HG03469 (cell line): ENCODE measurements at regions not wholly inside any gene's neighbourhood (a gene's known extent, or its start where the extent isn't known, plus 50 kb on each side); places are given as distances from the start of the nearest gene placed in this dataset.
"Not testable (repeated sequence)": the region's sequence is repeated elsewhere in the genome, so short reads cannot be mapped to it uniquely, and the experiment has no call there.

Experiments used
- ATAC-seq: cut with Tn5 transposase; IDR thresholded peaks from one replicate; pipeline ENCODE4 v1.9.1; 2021; ENCODE audit warnings: mild to moderate bottlenecking, moderate library complexity, moderate number of reproducible peaks; ENCODE audit not compliant: unreplicated experiment

DNA sequence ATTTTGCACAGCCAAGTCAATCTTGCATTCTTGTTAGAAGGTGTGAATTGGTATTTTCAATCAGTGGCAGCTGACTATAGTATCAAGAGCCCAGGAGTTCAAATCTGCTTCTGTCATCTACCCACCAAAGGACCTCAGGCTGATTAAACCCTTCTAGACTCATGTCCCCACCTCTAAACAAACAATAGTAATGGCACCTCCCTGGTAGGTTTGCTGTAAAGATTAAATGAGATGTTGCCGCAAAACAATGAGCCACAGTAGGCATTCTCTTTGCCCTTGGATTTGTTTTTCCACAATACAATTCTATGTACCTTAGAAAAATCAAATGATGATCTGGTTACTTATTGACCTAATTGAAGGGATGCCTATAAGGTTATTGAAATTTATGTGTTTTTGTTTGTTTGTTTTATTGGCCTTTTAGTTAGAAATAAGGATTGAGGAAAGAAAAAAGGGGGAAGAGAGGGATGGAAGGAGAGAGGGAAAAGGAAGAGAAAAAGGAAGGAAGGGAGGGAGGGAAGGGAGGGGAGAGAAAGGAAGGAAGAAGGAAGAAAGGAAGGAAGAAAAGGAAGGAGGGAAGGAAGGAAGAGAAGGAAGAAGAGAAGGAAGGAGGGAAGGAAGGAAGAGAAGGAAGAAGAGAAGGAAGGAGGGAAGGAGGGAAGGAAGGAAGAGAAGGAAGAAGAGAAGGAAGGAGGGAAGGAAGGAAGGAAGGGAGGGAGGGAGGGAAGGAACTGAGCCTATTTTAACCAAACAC, 110.7 kb downstream of the ETS2 start:
- no peak for ATAC-seq

DNA sequence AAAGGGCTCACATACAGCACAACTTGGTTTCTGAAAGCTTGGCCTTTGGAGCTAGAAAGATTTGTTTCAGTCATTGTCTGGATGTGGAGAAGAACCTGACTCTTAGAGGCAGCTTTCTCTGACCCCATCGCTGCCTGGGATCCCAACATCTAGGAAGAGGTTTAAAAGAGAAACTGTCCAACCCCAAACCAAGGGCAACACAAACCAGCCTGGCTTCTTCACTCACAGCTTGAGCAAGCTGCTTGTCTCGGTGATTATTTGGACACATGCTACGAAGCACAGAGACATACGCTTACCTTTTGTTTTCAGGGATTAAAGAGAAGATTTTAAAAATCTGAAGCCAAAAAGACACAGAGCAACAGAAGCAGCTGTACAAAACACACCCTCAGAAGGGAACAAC, 109.8 kb downstream of the ETS2 start:
- ATAC-seq, result no peak

DNA sequence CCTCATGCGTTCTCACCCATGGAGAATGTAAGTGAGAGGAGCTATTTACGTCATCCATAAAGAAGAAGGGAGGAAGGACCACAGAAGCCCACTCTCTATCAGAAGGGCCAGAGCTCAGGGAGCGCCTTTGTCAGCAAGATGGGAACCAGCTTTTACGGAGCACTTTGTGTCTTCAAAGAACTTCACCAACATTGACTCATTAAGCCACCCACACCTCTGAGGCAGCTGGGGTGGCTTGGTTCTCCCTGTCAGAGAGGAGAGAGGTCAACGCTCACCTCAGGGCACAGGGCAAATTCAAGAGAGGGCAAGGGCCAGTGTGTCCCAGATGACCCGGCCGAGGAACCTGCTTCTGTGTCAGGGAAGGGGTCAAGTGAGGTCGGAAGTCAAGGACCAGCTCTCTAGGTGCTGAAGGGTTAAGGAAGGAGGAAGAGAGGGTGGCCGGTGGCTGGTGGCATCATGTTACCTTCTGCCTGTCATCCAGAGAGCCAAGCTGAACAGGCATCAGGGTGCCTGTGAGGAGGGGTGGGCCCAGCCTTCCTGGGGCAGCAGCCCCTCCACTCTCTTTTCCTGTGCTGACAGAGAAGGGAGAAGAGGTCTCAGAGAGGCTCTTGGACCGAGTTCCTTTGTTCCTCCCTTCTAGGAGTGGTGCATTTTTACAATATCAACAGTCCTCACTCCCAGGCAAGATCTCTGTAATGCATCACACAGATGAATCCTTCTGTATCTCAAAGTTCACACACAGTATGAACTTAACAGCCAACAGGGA, 109.0 kb downstream of the ETS2 start:
- no peak for ATAC-seq

DNA sequence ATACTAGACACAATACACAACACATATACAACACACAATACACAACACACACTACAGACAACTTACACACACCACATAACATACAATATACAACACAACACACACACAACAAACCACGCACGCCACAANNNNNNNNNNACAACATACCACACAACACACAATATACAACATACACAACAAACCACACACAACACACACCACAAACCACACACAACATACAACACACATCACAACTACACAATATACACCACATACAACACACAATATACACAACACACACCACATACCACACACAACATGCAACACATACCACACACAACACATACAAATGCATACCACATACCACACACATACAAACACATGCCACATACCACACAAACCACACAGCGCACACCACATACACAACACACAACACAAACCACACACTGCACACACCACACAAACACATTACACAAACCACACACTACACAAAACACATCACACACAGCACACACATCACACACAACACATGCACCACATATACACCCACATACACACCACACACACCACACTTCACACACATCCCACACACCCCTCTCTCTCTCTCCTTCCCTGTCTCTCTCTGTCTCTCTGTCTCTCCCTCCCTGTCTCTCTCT, 108.3 kb downstream of the ETS2 start:
- ATAC-seq, result no peak

DNA sequence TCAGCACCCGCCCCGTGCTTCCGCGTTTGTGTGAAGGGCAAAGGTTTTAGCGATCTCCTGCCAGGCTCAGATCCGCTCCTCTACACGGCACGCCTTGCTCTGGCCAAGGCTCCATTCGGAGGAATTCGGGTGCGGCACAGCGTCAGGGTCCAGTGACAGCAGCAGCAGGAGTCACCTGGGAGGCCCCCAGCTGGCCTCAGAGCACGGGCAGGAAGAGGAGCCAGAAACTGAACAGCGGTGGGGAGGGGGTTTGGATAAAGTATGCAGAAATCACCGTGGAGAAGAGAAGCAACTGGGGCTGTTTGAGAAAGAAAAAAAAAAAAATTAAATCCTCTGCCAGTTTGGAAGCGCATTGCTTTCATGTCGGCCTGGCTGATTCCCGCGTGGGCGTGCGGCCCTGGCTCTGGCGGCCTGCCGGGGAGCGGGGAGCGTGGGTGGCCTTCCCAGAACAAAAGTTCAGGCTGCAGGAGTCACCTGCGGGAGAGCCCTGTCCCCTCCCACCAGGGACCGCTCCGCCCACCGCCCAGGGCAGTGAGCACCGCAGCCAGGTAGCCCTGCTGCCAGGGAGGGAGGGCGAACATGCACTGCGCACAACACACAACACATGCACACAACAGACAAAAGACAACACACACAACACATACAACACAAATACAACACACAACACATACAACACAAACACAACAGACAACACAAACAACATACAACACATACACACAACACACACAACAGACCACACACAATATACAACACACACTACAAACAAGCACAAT, 107.6 kb downstream of the ETS2 start:
- ATAC-seq, result no peak

DNA sequence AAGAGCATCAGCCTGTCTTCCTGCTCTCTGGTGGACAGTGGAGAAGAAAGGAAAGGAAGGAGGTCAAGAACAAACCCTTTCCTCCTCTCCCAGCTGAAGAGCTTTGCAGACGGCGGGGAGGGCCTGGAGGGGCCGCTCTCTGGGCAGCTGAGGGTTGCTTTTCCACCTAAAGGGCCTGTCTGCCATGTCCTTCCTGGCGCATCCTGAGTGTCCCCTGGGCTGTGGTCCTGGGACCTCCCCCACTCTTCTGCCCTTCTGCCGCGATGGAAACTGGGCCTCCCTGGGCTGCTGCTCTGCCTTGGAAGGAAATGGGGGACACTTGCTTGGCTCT, 107.0 kb downstream of the ETS2 start:
- no peak for ATAC-seq

DNA sequence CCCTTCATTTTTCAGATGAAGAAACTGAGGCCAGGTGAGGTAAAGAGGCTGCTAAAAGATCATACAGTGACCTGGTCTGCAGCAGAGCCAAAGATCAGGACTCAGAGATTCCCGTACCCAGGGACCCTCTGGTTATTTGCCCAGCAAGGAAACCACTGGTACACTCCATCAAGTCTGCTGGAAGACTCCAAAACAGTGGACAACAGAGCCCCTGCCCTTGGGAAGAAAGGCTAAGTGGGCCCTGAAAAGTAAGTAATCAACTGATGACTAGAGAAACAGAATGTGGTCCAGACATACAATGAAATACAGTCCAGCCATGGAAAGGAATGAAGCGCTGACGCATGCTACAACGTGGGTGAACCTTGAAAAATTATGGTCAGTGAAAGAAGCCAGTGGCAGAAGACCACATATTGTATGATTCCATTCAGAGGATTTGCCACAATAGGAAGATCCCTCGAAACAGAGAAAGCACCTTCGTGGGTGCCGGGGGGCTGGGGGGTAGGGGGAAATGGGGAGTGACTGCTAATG, 106.4 kb downstream of the ETS2 start:
- no peak for ATAC-seq

DNA sequence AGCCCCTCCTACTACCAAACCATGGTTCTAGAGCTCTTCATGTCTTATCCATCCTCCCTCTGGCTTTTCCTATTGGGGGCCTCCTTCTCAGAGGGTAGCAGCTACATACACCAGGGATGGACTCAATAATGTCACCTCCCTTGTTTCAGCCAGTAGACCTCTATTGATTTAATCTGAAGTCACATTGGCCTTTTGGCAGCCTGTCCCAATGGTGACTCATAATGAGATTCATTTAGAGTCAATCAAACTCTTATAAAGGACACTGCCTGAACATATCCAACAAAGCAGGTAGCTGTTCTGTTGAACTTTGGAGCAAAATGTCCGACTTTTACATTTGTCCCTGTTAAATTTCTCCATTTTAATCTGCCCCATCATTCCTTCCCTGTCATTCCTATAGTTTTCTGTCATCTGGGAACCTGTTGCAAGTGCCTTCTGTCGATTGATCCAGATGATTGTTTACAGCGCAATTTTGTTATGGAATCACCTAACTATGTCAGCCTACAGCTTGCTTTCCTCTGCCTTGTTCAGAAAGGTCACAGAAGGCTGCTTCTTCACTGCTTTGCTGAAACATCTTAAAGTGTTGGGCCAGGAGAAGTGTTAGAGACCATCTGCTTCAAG, 105.9 kb downstream of the ETS2 start:
- no peak for ATAC-seq

DNA sequence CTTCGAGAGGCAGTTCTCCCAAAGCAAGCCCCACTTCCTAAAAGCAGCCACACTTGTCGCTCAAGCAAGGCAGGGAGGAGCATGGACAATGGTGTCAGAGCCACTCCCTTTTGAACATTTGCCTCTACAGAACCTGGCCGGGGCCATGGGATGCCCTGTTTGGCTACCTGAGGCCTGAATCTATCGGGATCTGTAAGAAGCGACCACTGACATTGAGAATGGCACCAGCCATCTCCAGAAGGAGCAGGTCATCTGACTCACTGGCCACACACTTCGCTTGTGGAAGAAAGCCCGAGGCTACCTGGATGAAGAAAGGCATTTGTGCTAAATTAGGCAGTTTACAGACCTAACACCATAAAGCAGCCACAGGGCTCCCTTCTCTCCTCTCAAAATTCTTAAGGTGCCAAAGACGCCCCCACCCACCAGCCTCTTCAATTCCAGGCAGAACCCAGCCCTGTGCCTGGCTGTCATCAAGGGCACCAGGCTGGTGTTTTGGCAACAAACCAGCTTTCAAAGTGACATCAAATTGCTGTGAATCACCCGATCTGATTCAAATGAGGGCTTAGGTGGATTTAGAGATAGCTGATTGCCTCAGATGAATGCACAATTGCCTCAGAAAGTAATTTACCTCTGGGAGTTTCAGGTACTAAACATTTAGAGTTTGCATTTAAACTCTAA, 104.8 kb downstream of the ETS2 start:
- ATAC-seq, result no peak

DNA sequence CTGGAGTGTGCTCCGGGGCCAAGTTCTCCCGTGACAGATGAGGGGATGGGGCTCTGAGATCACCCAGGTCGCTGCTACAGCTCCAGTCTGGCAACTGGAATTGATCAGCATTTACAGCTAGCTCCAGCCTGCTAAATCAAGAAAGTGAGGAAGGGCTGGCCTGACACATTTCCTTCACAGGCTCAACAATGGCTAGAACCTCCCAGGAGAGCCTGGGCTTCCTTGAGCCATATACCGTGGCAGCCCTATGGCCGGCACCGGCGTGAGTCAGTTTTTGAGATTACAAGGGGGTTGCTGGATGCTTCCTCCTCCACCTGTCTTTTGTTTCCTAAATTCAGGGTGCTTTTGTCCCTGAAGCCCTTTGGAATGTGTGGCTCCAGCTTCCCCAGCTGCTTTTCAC, 104.2 kb downstream of the ETS2 start:
- no peak for ATAC-seq

DNA sequence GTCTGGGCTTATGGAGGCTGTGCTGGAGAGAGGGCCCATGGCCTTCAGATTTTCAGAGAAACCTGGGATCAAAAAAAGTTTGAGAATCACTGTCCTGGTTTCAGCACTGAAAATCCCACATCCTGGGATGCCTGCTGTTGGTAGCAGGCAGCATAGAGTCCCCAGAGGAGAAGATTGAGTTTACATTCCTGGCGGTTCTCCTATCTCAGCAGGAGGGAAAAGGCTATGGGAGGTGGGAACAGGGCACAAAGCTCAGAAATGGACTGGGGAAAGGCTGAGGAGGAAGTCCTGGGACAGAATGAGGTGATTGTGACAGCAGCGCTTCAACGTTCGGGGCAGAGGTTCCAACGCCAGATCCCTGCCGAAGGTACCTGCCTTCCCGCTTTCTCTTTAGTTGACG, 103.4 kb downstream of the ETS2 start:
- no peak for ATAC-seq

DNA sequence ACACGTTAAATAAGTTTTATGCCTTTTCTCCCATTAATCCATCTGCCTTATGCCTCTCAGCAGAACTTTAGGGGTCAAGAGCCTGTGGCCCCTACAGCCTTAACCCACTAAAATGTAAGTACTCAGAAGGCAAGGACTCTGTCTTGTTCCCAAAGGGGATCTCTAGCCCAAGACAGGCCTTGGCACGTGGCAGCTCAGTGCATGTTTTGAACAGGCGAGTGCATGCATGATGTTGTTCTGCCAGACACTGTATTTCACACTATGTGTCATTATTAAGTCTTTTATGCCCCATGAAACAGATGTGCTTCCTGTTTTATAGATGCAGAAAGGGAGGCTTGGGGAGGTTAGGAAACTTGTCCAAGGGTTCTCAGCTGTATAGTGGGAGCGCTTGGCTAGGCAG, 102.8 kb downstream of the ETS2 start:
- ATAC-seq, result no peak

DNA sequence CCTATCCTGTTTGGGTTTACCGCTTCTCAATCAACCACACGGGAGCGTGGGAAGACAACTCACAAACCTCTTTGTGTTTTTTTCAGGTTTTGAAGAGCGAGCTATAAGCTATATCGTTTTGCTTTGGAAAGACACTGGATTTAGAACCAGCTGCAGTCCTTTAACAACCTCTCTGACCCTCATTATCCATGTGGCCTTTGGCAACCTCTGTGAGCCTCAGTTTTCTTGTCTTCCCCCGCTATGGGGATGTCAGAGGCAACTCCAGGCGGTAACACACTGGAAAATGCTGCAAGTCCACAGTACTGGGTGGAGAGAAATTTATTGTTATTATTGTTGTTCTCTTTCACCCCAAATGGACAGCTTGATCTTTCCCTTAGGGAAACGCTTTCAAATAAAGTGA, 100.0 kb downstream of the ETS2 start:
- no peak for ATAC-seq

DNA sequence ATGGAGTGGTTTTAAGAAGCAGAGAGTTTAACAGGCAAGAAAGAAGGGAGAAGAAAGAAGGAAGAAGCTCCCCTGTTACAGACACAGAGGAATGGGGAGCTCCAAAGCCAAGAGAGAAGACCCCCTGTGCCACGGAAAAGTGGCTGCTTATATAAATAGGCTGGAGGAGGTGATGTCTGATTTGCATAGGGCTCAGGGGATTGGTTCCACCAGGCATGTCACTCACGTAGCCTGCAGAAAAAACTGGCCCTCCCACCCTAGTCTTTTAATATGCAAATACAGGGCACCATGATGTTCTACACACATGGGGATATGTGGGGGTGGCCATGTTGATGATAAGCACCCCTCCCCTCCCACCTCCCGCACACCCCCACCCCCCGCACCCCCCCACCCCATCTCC, 99.6 kb downstream of the ETS2 start:
- no peak for ATAC-seq

DNA sequence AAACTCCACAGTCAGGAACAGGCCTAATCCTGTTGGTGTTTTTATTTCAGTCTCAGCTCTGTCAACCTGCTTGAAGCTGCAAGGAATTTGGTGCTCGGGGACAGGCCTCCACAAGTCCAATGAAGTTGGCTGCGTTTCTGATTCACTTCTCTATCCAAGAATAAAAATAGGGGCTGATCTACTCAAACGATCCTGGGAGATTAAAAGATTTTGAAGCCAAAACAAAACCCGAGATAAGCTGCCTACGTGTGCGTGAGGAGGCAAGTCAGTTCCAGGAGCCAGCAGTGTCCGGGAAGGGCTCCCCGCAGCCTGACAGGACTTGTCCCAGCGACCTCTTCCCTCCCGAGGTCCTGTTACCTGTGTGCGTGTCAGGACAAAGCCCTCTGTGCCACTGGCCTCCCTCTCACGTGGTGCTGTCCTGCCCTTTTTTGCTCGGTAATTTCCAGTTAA, 98.0 kb downstream of the ETS2 start:
- ATAC-seq, result no peak

DNA sequence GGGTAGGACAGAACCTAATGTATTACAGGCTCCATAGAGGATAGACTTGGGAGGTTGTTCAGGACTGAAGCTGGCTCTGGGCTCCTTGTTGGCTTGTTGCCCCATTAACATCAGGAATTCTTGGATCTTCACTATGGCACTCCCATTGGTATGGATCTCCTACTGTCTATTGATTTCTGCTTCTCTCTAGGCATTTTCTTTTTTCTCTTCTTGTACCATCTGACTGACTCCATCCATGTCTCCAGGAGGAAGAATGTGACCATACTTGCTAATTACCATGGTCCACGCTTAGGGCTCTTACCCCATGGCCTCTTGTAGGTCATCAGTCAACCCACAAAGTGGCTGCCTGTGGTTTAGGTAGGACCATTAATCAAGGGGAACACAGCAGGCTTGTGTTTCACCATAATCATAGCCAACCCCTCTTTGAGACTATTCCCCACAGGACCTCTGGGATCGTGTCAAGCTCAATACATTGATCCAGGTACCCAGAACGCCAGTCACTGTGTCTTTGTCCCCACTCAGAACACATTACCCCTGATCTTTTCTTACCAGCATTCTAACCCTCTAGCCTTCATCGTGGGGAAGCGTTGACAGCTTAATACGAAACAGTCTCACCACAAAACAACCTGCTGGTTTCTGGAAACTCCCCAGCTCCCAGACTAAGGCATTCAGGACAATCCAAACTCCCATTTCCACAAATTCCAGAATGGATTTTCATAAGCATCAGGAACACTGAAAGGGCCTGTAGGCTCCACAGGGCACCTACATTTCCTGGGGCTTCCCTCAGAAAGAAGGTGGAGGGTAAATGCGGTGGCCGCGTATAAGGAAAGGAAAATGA, 97.1 kb downstream of the ETS2 start:
- no peak for ATAC-seq

DNA sequence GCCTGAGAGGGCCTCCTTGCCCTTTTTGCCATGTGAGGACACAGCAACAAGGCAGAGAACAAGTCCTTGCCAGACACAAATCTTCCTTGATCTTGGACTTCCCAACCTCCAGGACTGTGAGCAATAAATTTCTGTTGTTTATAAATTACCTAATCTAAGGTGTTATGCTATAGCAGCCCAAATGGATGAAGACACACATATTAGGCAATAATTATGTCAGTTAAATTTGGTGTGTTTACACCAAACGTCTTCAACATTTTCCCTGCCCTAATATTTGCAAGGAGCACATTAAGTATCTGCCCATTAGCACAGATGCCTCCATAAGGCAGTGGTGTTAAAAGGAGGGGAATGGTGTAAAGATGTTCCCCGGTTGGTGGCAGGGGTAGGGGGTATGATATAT, 94.8 kb downstream of the ETS2 start:
- no peak for ATAC-seq

DNA sequence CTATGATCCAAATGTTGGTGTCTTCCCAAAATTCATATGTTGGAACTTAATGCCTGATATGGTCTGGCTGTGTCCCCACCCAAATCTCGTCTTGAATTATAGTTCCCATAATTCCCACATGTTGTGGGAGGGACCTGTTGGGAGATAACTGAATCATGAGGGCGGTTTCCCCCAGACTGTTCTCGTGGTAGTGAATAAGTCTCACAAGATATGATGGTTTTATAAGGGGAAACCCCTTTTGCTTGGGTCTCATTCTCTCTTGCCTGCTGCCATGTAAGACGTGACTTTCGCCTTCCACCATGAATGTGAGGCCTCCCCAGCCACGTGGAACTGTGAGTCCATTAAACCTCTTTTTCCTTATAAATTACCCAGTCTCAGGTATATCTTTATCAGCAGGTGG, 94.3 kb downstream of the ETS2 start:
- ATAC-seq, result not testable (repeated sequence)

DNA sequence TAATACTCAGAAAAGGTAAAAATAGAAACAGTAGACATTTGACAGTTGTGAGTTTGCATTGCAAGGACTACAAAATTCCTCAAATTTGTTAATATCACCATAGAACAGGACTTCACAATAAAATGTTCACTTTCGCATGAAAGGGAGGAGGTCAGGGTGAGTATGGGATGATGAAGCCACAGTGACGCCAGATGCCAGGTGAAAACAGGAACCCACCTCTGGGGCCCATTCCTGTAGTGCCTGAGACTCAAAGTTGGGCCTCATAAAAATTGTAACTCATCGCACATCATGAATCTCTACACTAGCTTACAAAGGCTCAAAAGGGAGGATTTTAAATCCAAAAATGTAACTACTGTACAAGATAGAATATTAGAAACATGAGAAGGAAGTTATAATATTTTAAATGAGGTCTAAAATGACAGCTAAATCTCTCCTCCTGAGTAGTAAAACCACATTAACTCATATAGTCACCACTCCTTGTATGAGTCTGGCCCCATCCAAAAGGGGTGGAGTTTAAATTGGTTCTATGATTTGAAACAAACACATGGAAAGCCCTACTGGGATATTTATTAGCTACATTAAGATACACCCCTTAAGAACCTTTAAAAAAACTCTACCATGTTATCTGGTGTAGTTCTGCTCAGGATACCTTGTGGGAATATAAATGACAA, 93.7 kb downstream of the ETS2 start:
- no peak for ATAC-seq
